CD4-positive, alpha-beta T cell treated with Interleukin-6 at 100 ng/mL for 8 hours (primary cell): ENCODE measurements at regions not wholly inside any gene's neighbourhood (a gene's known extent, or its start where the extent isn't known, plus 50 kb on each side); places are given as distances from the start of the nearest gene placed in this dataset.
"Not testable (repeated sequence)": the region's sequence is repeated elsewhere in the genome, so short reads cannot be mapped to it uniquely, and the experiment has no call there.

Experiments
- DNase-seq: peaks from one replicate; pipeline ENCODE4 v3.0.0-alpha.2; 2020; ENCODE audit warnings: mixed read lengths, low spot score

- no peak for DNase-seq
These were observed 414.5 kb downstream of the TNS1 start for GRCh38 chr2:217588266-217588665.

DNA sequence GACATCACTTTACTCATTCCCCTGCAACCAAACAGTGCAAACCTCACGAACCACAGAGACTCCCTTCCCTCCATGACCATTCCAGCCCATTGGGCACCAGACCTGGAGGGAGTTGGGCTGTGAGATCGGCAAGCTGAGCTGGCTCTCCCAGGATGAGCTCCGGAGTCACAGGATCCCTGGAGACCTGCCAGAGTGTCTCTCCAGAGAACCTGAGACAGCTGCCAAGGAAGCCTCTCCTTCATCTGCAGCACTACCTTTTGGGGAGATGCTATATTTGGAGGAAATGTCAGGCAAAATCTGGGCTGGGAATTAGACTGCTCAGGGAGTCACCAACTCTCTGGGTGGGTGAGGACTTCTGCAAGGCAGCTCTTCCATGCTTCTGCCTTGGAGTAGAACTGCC is 417.4 kb downstream of the TNS1 start:
- no peak for DNase-seq

DNA sequence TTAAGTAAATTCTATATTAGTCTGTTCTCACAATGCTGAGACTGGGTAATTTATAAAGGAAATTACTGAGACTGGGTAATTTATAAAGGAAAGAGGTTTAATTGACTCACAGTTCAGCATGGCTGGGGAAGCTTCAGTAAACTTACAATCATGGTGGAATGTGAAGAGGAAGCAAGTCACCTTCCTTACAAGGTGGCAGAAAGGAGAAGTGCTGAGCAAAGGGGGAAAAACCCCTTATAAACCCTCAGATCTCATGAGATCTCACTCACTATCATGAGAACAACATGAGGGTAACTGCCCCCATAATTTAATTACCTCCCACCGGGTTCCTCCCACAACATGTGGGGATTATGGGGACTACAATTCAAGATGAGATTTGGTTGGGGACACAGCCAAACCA is 422.4 kb downstream of the TNS1 start:
- DNase-seq = not testable (repeated sequence)

DNA sequence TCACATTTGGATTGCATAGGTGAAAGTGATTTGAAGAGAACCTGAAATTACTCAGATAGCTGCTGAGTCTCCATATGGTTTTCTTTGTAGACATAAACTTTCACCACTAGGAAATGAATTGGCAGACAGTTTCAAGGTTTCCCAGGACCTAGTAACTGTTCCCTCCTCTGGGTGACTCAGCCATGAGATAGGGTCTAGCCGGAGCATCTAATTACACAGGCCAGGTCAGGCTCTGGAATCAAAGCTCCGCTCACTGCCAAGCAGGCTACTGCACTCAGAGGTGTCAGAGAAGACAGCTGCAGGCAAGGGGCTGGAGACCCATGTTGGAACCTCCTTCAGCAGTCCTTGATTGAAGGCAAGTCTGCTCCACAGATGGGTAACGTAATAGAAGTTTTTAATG is 429.2 kb downstream of the TNS1 start:
- DNase-seq = no peak

DNA sequence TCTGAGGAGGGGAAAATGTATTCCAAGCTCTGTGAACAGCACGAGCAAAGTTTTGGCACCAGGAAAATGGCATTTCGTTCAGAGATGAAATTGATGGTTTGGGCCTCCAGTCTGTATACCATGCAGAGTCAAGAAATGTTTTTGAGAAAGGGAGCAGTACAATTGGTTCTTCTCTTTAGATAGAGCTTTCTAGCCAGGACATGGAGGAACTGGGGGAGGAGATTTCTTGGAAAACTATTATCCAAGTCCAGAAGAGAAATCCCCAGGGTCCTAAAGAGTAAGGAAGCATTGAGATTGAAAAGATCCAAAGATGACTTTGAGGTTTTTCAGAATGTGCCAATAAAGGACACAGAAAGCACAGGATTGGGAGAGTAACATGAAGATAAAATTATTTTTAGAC is 432.4 kb downstream of the TNS1 start:
- no peak for DNase-seq

- DNase-seq = no peak
These were observed 434.4 kb downstream of the TNS1 start for GRCh38 chr2:217568289-217568971.

- DNase-seq = no peak
These were observed 439.2 kb downstream of the TNS1 start for GRCh38 chr2:217563565-217563964.

DNA sequence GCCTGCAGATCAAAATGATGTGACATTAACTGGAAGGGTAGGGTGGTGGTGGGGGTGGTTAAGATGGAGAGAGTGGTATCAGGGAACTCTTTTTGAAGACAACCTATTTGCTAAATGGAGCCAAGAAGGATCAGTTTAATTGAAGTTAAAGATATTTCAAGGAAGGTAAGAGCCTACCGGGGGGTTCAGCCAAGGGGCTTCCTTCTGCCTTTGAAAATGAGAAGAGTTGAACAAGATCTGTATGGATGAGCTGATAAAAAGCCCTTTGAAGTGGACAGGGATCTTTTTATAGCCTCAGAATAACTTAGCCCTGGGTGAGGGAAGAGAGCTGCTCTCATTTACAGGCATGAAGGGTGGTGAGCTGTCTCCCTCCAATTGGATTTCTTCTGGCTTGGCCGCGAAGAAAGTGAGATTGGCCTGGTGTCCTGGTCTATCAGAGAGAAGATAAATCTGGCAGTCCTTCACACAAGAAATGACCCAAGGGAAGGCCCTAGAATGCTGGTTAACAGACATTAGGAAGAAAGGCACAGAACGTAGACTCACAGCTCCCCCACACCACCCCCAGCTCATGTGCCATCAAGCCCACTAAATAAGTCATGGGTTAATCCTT is 439.8 kb downstream of the TNS1 start:
- DNase-seq = no peak

DNA sequence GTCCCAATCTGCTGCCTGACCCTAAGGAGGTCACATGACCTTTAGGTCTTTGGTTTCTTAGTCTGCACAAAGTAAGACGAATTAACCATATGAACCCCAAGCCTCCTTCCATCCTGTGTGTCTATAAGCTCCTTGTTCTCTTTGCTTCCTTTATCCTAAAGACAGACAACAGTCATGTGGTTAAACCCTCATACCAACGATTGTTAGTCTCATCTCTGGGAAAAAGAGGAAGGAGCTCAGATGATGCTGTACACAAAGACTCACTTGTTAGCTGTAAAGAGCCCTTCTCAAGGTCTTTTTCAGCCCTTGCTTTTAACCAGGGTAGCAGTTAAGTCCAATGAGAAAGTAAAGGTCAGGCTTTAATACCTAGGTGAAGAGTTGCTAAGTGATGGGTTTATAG is 443.7 kb downstream of the TNS1 start:
- no peak for DNase-seq

DNA sequence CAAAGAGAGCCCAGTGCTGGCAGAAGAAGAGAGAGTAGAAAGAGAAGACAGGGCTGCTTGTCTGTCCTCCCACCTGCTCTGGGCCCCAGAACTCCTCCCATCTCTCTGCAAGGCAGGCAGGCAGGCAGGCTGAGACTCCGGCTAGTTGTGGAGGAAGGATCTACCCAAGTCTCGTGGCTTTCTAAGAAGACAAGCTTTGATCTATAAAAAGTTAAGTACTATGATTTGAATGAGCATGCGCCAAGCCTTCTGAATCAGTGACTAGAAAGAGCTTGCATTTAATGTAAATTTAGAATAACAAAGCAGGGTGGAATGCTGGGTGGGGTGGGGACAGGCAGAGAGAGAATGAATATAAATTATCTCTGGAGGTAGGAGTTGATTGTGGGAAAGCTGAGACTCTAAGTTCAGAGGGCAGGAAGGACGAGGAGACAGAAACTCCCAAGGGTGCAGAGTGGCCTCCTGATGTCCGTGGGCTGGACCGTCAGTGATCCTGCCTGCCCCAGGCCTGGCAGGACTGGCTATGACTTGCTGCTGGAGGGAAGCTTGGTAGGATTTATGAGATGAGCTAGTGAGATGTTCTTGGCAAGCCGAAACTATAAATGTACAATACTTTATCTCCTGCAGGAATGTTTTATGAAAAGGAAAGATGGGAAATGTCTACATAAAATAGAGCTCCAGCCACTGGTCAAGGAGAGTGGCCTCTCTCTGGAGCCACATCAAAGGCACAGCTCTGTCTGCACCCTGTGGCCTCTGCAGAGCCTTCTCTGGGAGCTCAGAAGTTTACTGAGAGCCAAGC is 447.5 kb downstream of the TNS1 start:
- DNase-seq = no peak

- no peak for DNase-seq
These were observed 449.1 kb downstream of the TNS1 start for GRCh38 chr2:217553679-217554078.

DNA sequence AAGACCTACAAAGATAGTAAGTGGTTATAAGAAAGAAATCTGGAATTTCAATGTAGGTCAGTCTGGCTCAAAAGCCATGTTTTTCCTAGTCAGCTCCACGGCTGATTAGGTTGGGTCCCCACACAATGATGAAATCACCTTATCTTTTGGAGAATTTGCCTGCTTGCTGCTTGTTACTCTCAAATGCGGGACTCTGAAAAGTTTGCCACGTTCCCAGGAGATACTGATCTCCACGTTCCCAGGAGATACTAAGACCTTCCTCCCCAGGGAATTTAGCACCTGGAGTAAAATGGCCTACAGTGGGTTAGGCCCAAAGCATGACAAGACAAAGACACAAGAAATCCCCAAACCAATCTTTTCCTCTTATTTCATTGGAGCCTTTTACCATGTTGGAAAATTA is 449.6 kb downstream of the TNS1 start:
- no peak for DNase-seq

GRCh38 chr2:217552081-217552480 is 450.7 kb downstream of the TNS1 start:
- no peak for DNase-seq

DNA sequence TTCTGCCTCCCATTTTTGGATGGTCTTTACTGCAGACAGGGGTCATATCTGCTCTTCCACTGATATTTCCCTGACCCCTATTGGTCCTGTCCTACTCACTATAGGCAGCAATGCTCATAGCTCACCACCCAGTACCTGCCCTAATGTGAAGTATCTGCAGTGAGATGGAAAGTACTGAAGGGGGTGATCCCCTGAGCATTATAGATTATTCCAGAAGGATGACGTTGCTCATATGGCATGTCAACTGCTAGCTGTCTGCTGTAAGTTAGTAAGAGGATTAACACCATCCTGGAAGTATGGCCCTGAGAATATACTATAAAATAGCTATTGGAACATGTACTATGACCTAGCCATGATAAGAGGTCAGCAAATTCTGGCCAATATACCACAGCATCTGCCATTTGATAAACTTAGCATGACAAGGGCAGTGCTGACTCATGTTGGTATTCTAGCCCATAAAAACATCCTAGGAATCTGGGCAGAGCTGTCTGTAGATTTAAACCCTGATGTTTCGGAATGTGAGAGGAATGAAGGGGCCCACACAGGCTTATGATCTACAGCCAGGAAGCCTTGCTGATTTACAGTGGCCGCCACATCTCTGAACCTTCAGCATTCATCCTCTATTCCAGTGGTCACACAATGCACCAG is 451.4 kb downstream of the TNS1 start:
- DNase-seq = no peak

- no peak for DNase-seq
These were observed 463.7 kb downstream of the TNS1 start for GRCh38 chr2:217539126-217539525.

DNA sequence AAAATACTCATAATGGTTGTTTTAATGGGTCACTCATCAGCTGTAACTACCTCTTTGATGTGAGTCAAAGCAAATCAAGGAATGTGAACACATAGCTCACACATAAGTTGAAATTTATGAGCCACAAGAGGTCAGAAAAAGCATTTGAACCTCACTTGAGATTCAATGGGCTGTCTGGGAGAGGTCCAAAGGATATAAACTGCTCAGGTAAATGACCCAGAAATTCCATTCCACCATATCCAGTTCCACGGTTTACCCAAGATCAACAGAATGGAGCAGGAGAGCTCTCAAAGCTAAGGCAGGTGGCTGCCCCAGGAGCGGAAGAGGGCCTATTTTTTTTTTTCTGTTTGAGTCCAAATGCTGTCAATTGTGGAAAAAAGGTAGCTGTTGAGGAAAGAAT is 464.1 kb downstream of the TNS1 start:
- no peak for DNase-seq

GRCh38 chr2:217535957-217536708 is 466.7 kb downstream of the TNS1 start:
- DNase-seq = no peak

- DNase-seq = no peak
These were observed 472.3 kb downstream of the TNS1 start for GRCh38 chr2:217530392-217531090.

DNA sequence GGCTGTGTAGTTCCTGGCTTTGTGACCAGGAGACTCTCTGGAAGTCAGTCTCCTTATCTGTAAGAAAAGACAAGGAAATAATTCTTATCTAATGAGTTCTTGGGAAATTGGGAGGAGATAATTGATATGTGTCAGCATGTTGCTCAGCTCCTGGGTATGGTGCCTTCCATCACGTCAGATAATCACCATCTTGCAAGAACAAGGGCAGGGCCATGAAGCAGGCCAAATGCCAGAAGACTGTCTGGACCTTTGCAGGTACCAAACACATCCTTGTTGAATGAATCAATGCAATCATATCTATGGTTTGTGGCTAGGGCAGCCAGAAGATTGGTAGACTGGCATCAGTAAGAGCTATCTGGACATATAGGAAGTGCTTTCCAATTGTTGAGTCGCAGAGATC is 473.5 kb downstream of the TNS1 start:
- no peak for DNase-seq

DNA sequence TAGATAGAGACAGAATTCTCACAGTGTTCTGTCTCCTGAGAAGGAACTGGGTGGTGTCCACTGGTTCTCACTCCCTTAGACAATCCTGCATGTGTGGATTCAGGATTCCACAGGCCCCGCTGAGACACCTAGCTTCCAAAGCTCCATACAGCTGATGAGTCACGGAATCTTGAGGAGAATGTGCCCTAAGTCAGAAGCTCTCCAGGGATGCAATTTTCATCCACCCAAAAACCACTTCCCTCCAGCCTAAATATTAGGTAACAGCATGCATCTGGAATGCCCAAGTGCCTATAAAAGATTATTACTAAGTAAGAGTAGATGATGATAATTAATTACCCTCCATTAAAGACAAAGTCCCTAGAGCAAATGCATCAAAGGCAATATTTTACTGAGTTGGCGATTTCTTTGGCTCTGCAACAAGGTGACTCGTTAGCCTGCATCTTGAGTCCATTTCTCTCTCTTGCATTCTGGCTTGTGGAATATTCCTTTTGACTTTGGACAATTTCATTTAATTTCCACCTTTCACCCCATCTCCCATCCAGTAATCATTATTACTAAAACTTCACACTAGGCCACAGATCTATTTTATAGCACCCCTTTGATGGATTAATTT is 475.1 kb downstream of the TNS1 start:
- no peak for DNase-seq

GRCh38 chr2:217525076-217525475 is 477.7 kb downstream of the TNS1 start:
- DNase-seq = no peak
